Neural progenitor cell (in vitro differentiated cells): ENCODE measurements at regions not wholly inside any gene's neighbourhood (a gene's known extent, or its start where the extent isn't known, plus 50 kb on each side); places are given as distances from the start of the nearest gene placed in this dataset.

Source experiments
- CTCF ChIP-seq: fragments of 200-600 bp; sonication (generic); IDR thresholded peaks from 2 replicates; pipeline ENCODE4 v1.5.1; 2017; ENCODE audit warnings: antibody characterized with exemption, mild to moderate bottlenecking
- EZH2 ChIP-seq: fragments of 200-600 bp; sonication (generic); IDR thresholded peaks from 2 replicates; pipeline ENCODE4 v1.6.1; 2017; ENCODE audit warnings: antibody characterized with exemption, mild to moderate bottlenecking, moderate library complexity

GRCh38 chr14:101351769-101352168 is 209.5 kb upstream of the DIO3 start:
- no peak for TF ChIP-seq CTCF
- no peak for TF ChIP-seq EZH2
